KOPT-K1 (cell line): ENCODE measurements at regions not wholly inside any gene's neighbourhood (a gene's known extent, or its start where the extent isn't known, plus 50 kb on each side); places are given as distances from the start of the nearest gene placed in this dataset.
"Not testable (repeated sequence)": the region's sequence is repeated elsewhere in the genome, so short reads cannot be mapped to it uniquely, and the experiment has no call there.

ENCODE experiments used
- H3K27ac ChIP-seq: fragments of 200-600 bp; sonication (generic); 2 replicates; pipeline ENCODE4 v1.5.1; 2016; ENCODE audit warnings: antibody characterized with exemption, mild to moderate bottlenecking, low read depth, low read length; ENCODE audit not compliant: poor library complexity, severe bottlenecking
- H3K36me3 ChIP-seq: fragments of 200-600 bp; sonication (generic); 2 replicates; pipeline ENCODE4 v1.5.1; 2017; ENCODE audit warnings: antibody characterized with exemption, mild to moderate bottlenecking, low read length, moderate library complexity; ENCODE audit not compliant: insufficient read depth
- H3K9me3 ChIP-seq: fragments of 200-600 bp; sonication (generic); 2 replicates; pipeline ENCODE4 v1.5.1; 2017; ENCODE audit warnings: antibody characterized with exemption, low read length, mild to moderate bottlenecking; ENCODE audit not compliant: insufficient read depth, poor library complexity, severe bottlenecking

GRCh38 chr11:80955588-80955987, 1514.8 kb upstream of the TENM4 start:
- Histone ChIP-seq H3K36me3 (no peaks in the 10 kb centered on the region), H3K9me3 (no peaks in the 10 kb centered on the region), H3K27ac (no peak overlapping the region)

- Histone ChIP-seq H3K27ac (no peak overlapping the region), H3K36me3 (no peaks in the 10 kb centered on the region), H3K9me3 (no peaks in the 10 kb centered on the region)
These were observed 1508.0 kb upstream of the TENM4 start for GRCh38 chr11:80948781-80949180.

- H3K9me3 ChIP-seq = no peaks in the 10 kb centered on the region
- no peak overlapping the region for H3K27ac ChIP-seq
- H3K36me3 ChIP-seq = no peaks in the 10 kb centered on the region
These were observed 1503.9 kb upstream of the TENM4 start for GRCh38 chr11:80944758-80945157.

DNA sequence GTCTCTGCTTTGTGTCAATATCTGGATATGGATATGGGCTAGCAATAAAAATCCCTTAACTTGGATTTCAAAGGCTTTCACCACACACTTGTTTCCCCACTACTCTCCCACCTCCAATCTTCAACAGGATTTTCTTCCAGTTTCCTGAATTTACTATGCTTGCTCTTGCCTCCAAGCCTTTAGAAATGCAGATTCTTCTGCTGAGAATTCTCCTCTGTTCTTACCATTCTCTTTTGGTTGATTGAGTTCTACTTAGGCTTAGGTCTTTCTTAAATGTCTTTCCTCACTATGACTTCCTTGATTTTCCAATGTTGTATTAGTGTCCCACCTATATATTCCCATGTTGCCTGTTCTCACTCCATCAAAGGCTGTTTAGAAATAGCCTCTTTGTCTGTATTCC, 1502.4 kb upstream of the TENM4 start:
- Histone ChIP-seq H3K27ac (no peak overlapping the region), H3K36me3 (no peaks in the 10 kb centered on the region), H3K9me3 (no peaks in the 10 kb centered on the region)

DNA sequence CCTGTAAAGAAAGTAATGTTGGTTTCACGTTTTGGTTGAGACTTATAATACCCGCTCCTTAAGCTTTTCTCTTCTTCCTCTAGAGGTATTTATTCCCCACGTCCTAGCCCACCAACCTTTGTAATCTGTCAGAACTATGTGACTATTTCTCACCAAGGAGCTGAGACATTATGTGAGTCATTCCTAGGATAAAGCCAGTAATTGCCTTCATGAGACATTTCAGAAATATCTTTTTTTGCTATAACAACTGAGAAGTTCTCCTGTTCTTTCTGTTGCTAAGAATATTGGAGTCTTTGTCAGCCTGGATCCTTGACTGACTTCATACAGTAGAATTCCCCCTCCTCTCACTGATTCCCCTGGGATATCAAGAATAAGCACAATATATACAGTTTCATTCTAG, 1497.0 kb upstream of the TENM4 start:
- no peak overlapping the region for H3K27ac ChIP-seq
- no peaks in the 10 kb centered on the region for H3K9me3 ChIP-seq
- H3K36me3 ChIP-seq = no peaks in the 10 kb centered on the region

GRCh38 chr11:80930038-80930437, 1489.2 kb upstream of the TENM4 start:
- Histone ChIP-seq H3K36me3 (no peaks in the 10 kb centered on the region), H3K27ac (no peak overlapping the region), H3K9me3 (no peaks in the 10 kb centered on the region)

DNA sequence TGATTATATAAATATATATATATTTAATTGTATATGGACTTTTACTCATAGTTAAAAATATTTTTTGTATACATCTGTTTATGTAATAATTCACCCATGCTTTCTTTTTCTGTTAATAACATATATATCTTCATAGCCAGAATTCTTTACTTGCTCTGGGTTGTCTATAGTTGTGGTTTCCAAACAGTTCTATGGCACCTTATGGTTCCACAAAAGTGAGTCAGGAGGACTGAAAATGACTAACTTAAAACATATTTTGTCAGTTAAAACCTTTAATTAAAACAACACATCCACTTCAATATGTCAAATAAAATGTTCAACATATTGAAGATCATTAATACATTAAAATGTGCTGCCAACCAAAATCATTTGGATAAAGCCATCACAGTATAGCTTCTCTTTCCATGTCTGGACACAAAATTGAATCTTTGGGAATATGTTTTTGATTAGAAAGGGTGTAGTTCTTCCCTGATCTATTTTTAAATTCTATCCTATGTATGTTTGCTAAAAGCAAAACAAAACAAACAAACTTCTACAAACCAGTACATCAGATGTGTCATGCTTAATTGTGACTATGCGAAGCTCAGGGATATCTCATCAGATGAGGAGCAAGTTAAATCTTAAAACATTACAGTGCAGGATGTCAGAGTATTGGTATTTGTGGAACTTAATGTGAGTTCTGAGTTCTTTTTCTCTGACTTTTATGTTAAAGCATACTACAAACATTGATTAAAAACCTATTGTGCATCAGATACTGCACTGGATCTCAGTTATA, 1488.4 kb upstream of the TENM4 start:
- no peak overlapping the region for H3K27ac ChIP-seq
- H3K36me3 ChIP-seq = no peaks in the 10 kb centered on the region
- H3K9me3 ChIP-seq = no peaks in the 10 kb centered on the region

DNA sequence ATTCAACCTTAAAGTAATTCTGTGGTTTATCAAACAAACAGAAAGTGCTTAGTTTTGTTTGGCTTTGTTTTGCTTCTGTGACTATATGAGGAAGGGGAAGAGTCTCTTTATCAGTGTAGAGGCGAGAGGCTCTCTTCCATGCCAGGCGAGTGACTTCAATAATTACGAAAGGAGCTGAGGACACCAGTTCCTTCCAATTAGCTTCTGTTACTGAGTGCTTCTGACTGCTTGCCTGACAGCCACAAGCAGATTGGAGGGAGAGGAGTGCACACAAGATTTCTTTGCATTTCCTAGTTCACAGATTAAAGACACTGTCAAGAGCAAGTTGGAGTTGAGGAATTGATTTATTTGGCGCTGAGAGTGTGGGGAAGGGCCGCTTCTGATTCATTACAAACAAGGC, 1484.5 kb upstream of the TENM4 start:
- Histone ChIP-seq H3K27ac (no peak overlapping the region), H3K36me3 (no peaks in the 10 kb centered on the region), H3K9me3 (no peaks in the 10 kb centered on the region)

- not testable (repeated sequence) for H3K27ac ChIP-seq, H3K9me3 ChIP-seq, H3K36me3 ChIP-seq
These were observed 1480.5 kb upstream of the TENM4 start for GRCh38 chr11:80921310-80921709.

GRCh38 chr11:80916173-80916798, 1475.5 kb upstream of the TENM4 start:
- H3K36me3 ChIP-seq = no peaks in the 10 kb centered on the region
- no peak overlapping the region for H3K27ac ChIP-seq
- H3K9me3 ChIP-seq = no peaks in the 10 kb centered on the region

GRCh38 chr11:80914311-80914710, 1473.5 kb upstream of the TENM4 start:
- Histone ChIP-seq H3K36me3 (no peaks in the 10 kb centered on the region), H3K27ac (no peak overlapping the region), H3K9me3 (no peaks in the 10 kb centered on the region)

GRCh38 chr11:80911666-80912065, 1470.8 kb upstream of the TENM4 start:
- no peaks in the 10 kb centered on the region for H3K9me3 ChIP-seq
- H3K27ac ChIP-seq = no peak overlapping the region
- H3K36me3 ChIP-seq = no peaks in the 10 kb centered on the region

- Histone ChIP-seq H3K36me3 (no peaks in the 10 kb centered on the region), H3K9me3 (no peaks in the 10 kb centered on the region), H3K27ac (no peak overlapping the region)
These were observed 1459.4 kb upstream of the TENM4 start for GRCh38 chr11:80900265-80900664.

DNA sequence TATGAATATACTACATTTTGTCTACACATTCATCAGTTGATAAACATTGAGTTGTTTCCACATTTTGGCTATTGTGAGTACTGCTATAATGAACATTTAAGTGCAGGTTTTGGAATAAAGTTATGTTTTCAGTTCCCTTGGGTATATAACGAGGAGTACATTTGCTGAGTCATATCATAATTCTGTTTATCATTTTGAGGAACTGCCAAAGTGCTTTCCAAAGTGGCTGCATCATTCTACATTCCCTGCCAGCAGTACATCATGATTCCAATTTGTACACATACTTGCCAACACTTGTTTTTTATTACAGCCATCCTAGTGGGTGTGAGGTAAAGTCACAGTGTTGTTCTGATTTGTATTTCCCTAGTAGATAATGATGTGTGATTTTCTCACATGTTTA, 1458.6 kb upstream of the TENM4 start:
- H3K36me3 ChIP-seq = no peaks in the 10 kb centered on the region
- no peak overlapping the region for H3K27ac ChIP-seq
- no peaks in the 10 kb centered on the region for H3K9me3 ChIP-seq

- Histone ChIP-seq H3K9me3 (no peaks in the 10 kb centered on the region), H3K27ac (no peak overlapping the region), H3K36me3 (no peaks in the 10 kb centered on the region)
These were observed 1458.1 kb upstream of the TENM4 start for GRCh38 chr11:80898910-80899309.

DNA sequence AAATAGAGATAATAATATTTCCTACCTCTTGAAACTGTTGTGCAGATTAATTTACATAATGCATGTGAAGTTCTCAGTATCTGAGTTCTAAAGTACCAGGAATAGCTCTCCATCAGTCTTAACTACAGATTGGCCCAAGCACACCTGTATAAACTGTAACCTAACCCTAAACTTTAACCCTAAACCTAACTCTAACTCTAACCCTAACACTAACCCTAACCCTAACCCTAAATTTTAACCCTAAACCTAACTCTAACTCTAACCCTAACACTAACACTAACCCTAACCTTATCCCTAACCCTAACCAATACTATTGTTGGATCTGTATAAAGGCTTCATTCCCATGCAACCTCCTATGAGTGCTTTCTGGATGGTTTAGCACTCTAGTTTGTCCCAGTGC, 1445.9 kb upstream of the TENM4 start:
- Histone ChIP-seq H3K9me3 (no peaks in the 10 kb centered on the region), H3K27ac (no peak overlapping the region), H3K36me3 (no peaks in the 10 kb centered on the region)
